Neuronal stem cell (in vitro differentiated cells): ENCODE measurements at regions not wholly inside any gene's neighbourhood (a gene's known extent, or its start where the extent isn't known, plus 50 kb on each side); places are given as distances from the start of the nearest gene placed in this dataset.
A peak's percentile ranks its signal among the peaks of the same experiment; 100 is the strongest.

Experiments
- DNase-seq: peaks from one replicate; pipeline ENCODE4 v3.0.0-alpha.2; 2013; ENCODE audit warnings: low spot score
- H2AFZ ChIP-seq: one replicate; pipeline ENCODE4 v1.6.1; 2013; ENCODE audit warnings: mild to moderate bottlenecking, low read length, inconsistent platforms
- H2AK5ac ChIP-seq: 2 replicates; pipeline ENCODE4 v1.6.1; 2013; ENCODE audit warnings: low read depth, mild to moderate bottlenecking, inconsistent platforms, low read length, moderate library complexity, mixed read lengths
- H2BK120ac ChIP-seq: 2 replicates; pipeline ENCODE4 v1.6.1; 2013; ENCODE audit warnings: low read depth, mild to moderate bottlenecking, inconsistent platforms, low read length, moderate library complexity, mixed read lengths
- H2BK12ac ChIP-seq: one replicate; pipeline ENCODE4 v1.6.1; 2013; ENCODE audit warnings: low read length, inconsistent platforms
- H2BK15ac ChIP-seq: 2 replicates; pipeline ENCODE4 v1.6.1; 2013; ENCODE audit warnings: mild to moderate bottlenecking, low read length, inconsistent platforms, mixed read lengths
- H2BK5ac ChIP-seq: one replicate; pipeline ENCODE4 v1.6.1; 2013; ENCODE audit warnings: inconsistent platforms, mild to moderate bottlenecking, low read length, moderate library complexity
- H3K14ac ChIP-seq: one replicate; pipeline ENCODE4 v1.6.1; 2013; ENCODE audit warnings: low read length, inconsistent platforms
- H3K18ac ChIP-seq: 2 replicates; pipeline ENCODE4 v1.6.1; 2013; ENCODE audit warnings: low read length, inconsistent platforms
- H3K23ac ChIP-seq: 2 replicates; pipeline ENCODE4 v1.6.1; 2013; ENCODE audit warnings: low read depth, mild to moderate bottlenecking, mixed read lengths, low read length, inconsistent platforms; ENCODE audit not compliant: poor library complexity
- H3K27ac ChIP-seq: replicated peaks from 3 replicates; pipeline ENCODE4 v1.5.1; 2013; ENCODE audit warnings: low read length, inconsistent platforms
- H3K27me3 ChIP-seq, 3 experiments: 2 replicates each; pipeline ENCODE4 v1.6.1; 2013; ENCODE audit warnings: low read length in 3 of 3, mild to moderate bottlenecking in 2 of 3, inconsistent platforms in 1 of 3, low read depth in 1 of 3, mixed read lengths in 1 of 3, moderate library complexity in 1 of 3; ENCODE audit not compliant: control insufficient read depth in 3 of 3, insufficient read depth in 3 of 3
- H3K36me3 ChIP-seq, 2 donors: replicated peaks in 1 of 2; 2 replicates each; pipeline ENCODE4 v1.6.1; 2013; ENCODE audit warnings: low read length in 2 of 2; ENCODE audit not compliant: control insufficient read depth in 2 of 2, insufficient read depth in 2 of 2
- H3K4ac ChIP-seq: 2 replicates; pipeline ENCODE4 v1.6.1; 2013; ENCODE audit warnings: inconsistent platforms, mild to moderate bottlenecking, low read length, moderate library complexity
- H3K4me1 ChIP-seq, 2 donors: 1 replicate in 1 of 2; 2 replicates in 1 of 2; pipeline ENCODE4 v1.6.1; 2013; ENCODE audit warnings: low read length in 2 of 2, low read depth in 1 of 2; ENCODE audit not compliant: control insufficient read depth in 2 of 2, insufficient read depth in 1 of 2
- H3K4me2 ChIP-seq: one replicate; pipeline ENCODE4 v1.6.1; 2013; ENCODE audit warnings: mild to moderate bottlenecking, low read length, inconsistent platforms; ENCODE audit not compliant: insufficient read depth, poor library complexity, severe bottlenecking
- H3K4me3 ChIP-seq, 2 donors: 2 replicates each; pipeline ENCODE4 v1.5.1; 2013; ENCODE audit warnings: low read length in 2 of 2, mild to moderate bottlenecking in 2 of 2, inconsistent platforms in 1 of 2, moderate library complexity in 1 of 2
- H3K79me1 ChIP-seq: one replicate; pipeline ENCODE4 v1.6.1; 2013; ENCODE audit warnings: low read depth, mild to moderate bottlenecking, inconsistent platforms, low read length, moderate library complexity
- H3K9ac ChIP-seq: one replicate; pipeline ENCODE4 v1.6.1; 2013; ENCODE audit warnings: mild to moderate bottlenecking, low read depth, low read length, inconsistent platforms; ENCODE audit not compliant: poor library complexity
- H3K9me3 ChIP-seq, 2 donors: replicated peaks in 1 of 2; 2 replicates each; pipeline versions ENCODE3 to v1.6.1; 2013; ENCODE audit warnings: low read length in 2 of 2, mild to moderate bottlenecking in 2 of 2, inconsistent platforms in 1 of 2, low read depth in 1 of 2, mixed read lengths in 1 of 2, moderate library complexity in 1 of 2; ENCODE audit not compliant: control insufficient read depth in 2 of 2, insufficient read depth in 1 of 2
- H4K8ac ChIP-seq: one replicate; pipeline ENCODE4 v1.6.1; 2013; ENCODE audit warnings: low read depth, mild to moderate bottlenecking, inconsistent platforms, low read length, moderate library complexity
- H4K91ac ChIP-seq: one replicate; pipeline ENCODE4 v1.6.1; 2013; ENCODE audit warnings: low read length, low read depth, mild to moderate bottlenecking, inconsistent platforms; ENCODE audit not compliant: poor library complexity
- WGBS, 2 donors: extraction: QIAGEN DNeasy Blood & Tissue Kit; methylation state at CpG; one replicate each; pipeline ENCODE4 v1.1.7; 2013; ENCODE audit warnings: missing lambda C conversion rate in 2 of 2, mixed read lengths in 1 of 2; ENCODE audit not compliant: insufficient read length in 2 of 2, insufficient replicate concordance in 1 of 2; ENCODE audit errors: extremely low coverage in 2 of 2; 5-methylcytosine and 5-hydroxymethylcytosine counted together

GRCh38 chr10:130745251-130745650 lies 566.3 kb downstream of the TCERG1L start:
- no peak for DNase-seq
- Histone ChIP-seq H3K4me1 (peaks cover 0 to 14% of the 10 kb centered on the region in 2 donors), H3K4ac (no peak overlapping the region), H4K91ac (no peak overlapping the region), H4K8ac (no peak overlapping the region), H2AFZ (no peak overlapping the region), H3K23ac (no peak overlapping the region), H3K9ac (no peak overlapping the region), H3K36me3 (no peaks in the 10 kb centered on the region), H2BK15ac (no peak overlapping the region), H3K27ac (no peak overlapping the region), H2BK12ac (no peak overlapping the region), H3K4me3 (no peak overlapping the region), H3K14ac (peak overlapping the region; percentile 47), H3K9me3 (no peaks in the 10 kb centered on the region), H3K27me3 (no peaks in the 10 kb centered on the region), H3K4me2 (no peak overlapping the region), H2BK120ac (no peak overlapping the region), H2BK5ac (no peak overlapping the region), H3K18ac (peak overlapping the region; percentile 19), H2AK5ac (peak overlapping the region; percentile 71), H3K79me1 (no peaks in the 10 kb centered on the region)
- WGBS, 2 donors = no CpG with 5 or more reads among the region's 5 CpGs

- no peak for DNase-seq
- no peak overlapping the region for H4K91ac ChIP-seq
- H3K4me3 ChIP-seq = no peak overlapping the region
- no peak overlapping the region for H2AFZ ChIP-seq
- no peaks in the 10 kb centered on the region for H3K9me3 ChIP-seq
- no peak overlapping the region for H3K4ac ChIP-seq
- peaks cover 0 to 14% of the 10 kb centered on the region in 2 donors for H3K4me1 ChIP-seq
- no peak overlapping the region for H2BK120ac ChIP-seq
- no peak overlapping the region for H3K18ac ChIP-seq
- H3K27ac ChIP-seq = no peak overlapping the region
- no peak overlapping the region for H2AK5ac ChIP-seq
- no peaks in the 10 kb centered on the region for H3K36me3 ChIP-seq
- H3K79me1 ChIP-seq = no peaks in the 10 kb centered on the region
- no peak overlapping the region for H3K14ac ChIP-seq
- H3K27me3 ChIP-seq = no peaks in the 10 kb centered on the region
- H4K8ac ChIP-seq = no peak overlapping the region
- H3K9ac ChIP-seq = no peak overlapping the region
- H3K4me2 ChIP-seq = no peak overlapping the region
- H2BK5ac ChIP-seq = no peak overlapping the region
- no peak overlapping the region for H2BK15ac ChIP-seq
- no CpG with 5 or more reads among the region's 7 CpGs for WGBS, 2 donors
- no peak overlapping the region for H2BK12ac ChIP-seq
- H3K23ac ChIP-seq = no peak overlapping the region
Observed at GRCh38 chr10:130745821-130746220, 565.7 kb downstream of the TCERG1L start.

- Histone ChIP-seq H3K14ac (no peak overlapping the region), H3K4ac (no peak overlapping the region), H2BK15ac (no peak overlapping the region), H3K23ac (no peak overlapping the region), H3K36me3 (no peaks in the 10 kb centered on the region), H3K9me3 (no peaks in the 10 kb centered on the region), H3K4me2 (no peak overlapping the region), H3K9ac (no peak overlapping the region), H4K8ac (no peak overlapping the region), H2BK5ac (no peak overlapping the region), H2BK120ac (no peak overlapping the region), H3K27ac (no peak overlapping the region), H3K18ac (no peak overlapping the region), H3K27me3 (no peaks in the 10 kb centered on the region), H3K4me1 (peaks cover 0 to 14% of the 10 kb centered on the region in 2 donors), H3K4me3 (no peak overlapping the region), H2AK5ac (no peak overlapping the region), H3K79me1 (no peaks in the 10 kb centered on the region), H2AFZ (no peak overlapping the region), H4K91ac (no peak overlapping the region), H2BK12ac (no peak overlapping the region)
- no peak for DNase-seq
- no CpG with 5 or more reads among the region's 5 CpGs for WGBS, 2 donors
Observed at GRCh38 chr10:130746311-130746710, 565.2 kb downstream of the TCERG1L start.

- H2BK12ac ChIP-seq = no peak overlapping the region
- H4K8ac ChIP-seq = no peak overlapping the region
- no CpG with 5 or more reads among the region's 11 CpGs for WGBS, 2 donors
- no peak overlapping the region for H3K14ac ChIP-seq
- H2AK5ac ChIP-seq = no peak overlapping the region
- H4K91ac ChIP-seq = no peak overlapping the region
- H3K23ac ChIP-seq = no peak overlapping the region
- no peak overlapping the region for H2BK15ac ChIP-seq
- no peak overlapping the region for H2BK5ac ChIP-seq
- no peaks in the 10 kb centered on the region for H3K79me1 ChIP-seq
- no peak overlapping the region for H3K4me2 ChIP-seq
- no peaks in the 10 kb centered on the region for H3K27me3 ChIP-seq
- no peak overlapping the region for H3K4ac ChIP-seq
- no peak overlapping the region for H2BK120ac ChIP-seq
- no peak overlapping the region for H3K27ac ChIP-seq
- no peak overlapping the region for H3K4me3 ChIP-seq
- H3K18ac ChIP-seq = no peak overlapping the region
- peaks cover 0 to 14% of the 10 kb centered on the region in 2 donors for H3K4me1 ChIP-seq
- H3K36me3 ChIP-seq = no peaks in the 10 kb centered on the region
- no peak for DNase-seq
- no peak overlapping the region for H3K9ac ChIP-seq
- no peaks in the 10 kb centered on the region for H3K9me3 ChIP-seq
- H2AFZ ChIP-seq = no peak overlapping the region
Observed at GRCh38 chr10:130747356-130747755, 564.2 kb downstream of the TCERG1L start.
